HG02970 (cell line): ENCODE measurements at regions not wholly inside any gene's neighbourhood (a gene's known extent, or its start where the extent isn't known, plus 50 kb on each side); places are given as distances from the start of the nearest gene placed in this dataset.

Experiments used
- ATAC-seq: cut with Tn5 transposase; IDR thresholded peaks from one replicate; pipeline ENCODE4 v1.9.1; 2021; ENCODE audit warnings: mild to moderate bottlenecking, moderate library complexity, moderate number of reproducible peaks; ENCODE audit not compliant: unreplicated experiment, low FRiP score

- no peak for ATAC-seq
Measured at GRCh38 chr2:80852079-80852807, 547.7 kb upstream of the LRRTM1 start.

GRCh38 chr2:80830891-80831290 lies 526.3 kb upstream of the LRRTM1 start:
- ATAC-seq = no peak

- no peak for ATAC-seq
Measured at GRCh38 chr2:80822999-80823398, 518.4 kb upstream of the LRRTM1 start.

GRCh38 chr2:80815259-80815658 lies 510.7 kb upstream of the LRRTM1 start:
- no peak for ATAC-seq

GRCh38 chr2:80786584-80786983 lies 482.0 kb upstream of the LRRTM1 start:
- no peak for ATAC-seq

- no peak for ATAC-seq
Measured at GRCh38 chr2:80778704-80779103, 474.2 kb upstream of the LRRTM1 start.

- no peak for ATAC-seq
Measured at GRCh38 chr2:80748592-80748991, 444.0 kb upstream of the LRRTM1 start.

- no peak for ATAC-seq
Measured at GRCh38 chr2:80737047-80737446, 432.5 kb upstream of the LRRTM1 start.

GRCh38 chr2:80725001-80725400 lies 420.4 kb upstream of the LRRTM1 start:
- ATAC-seq = no peak

GRCh38 chr2:80722803-80723202 lies 418.3 kb upstream of the LRRTM1 start:
- ATAC-seq = no peak

GRCh38 chr2:80719607-80720006 lies 415.1 kb upstream of the LRRTM1 start:
- no peak for ATAC-seq

- ATAC-seq = no peak
Measured at GRCh38 chr2:80715433-80715832, 410.9 kb upstream of the LRRTM1 start.

- no peak for ATAC-seq
Measured at GRCh38 chr2:80711915-80712314, 407.4 kb upstream of the LRRTM1 start.

GRCh38 chr2:80706951-80707350 lies 402.4 kb upstream of the LRRTM1 start:
- no peak for ATAC-seq

GRCh38 chr2:80706541-80706940 lies 402.0 kb upstream of the LRRTM1 start:
- ATAC-seq = no peak

GRCh38 chr2:80703532-80703931 lies 399.0 kb upstream of the LRRTM1 start:
- ATAC-seq = no peak

GRCh38 chr2:80700961-80701360 lies 396.4 kb upstream of the LRRTM1 start:
- ATAC-seq = no peak
